SU-DHL-6 (cell line): ENCODE measurements at regions not wholly inside any gene's neighbourhood (a gene's known extent, or its start where the extent isn't known, plus 50 kb on each side); places are given as distances from the start of the nearest gene placed in this dataset.

Experiments used
- H2AFZ ChIP-seq: fragments of 200-600 bp; sonication (generic); 2 replicates; pipeline ENCODE4 v1.6.1; 2014; ENCODE audit warnings: low read depth, mild to moderate bottlenecking, moderate library complexity, mixed read lengths, antibody characterized with exemption, low read length; ENCODE audit not compliant: severe bottlenecking
- H3F3A ChIP-seq: fragments of 200-600 bp; shearing (Covaris generic); 2 replicates; pipeline ENCODE4 v1.6.0; 2016; ENCODE audit warnings: antibody characterized with exemption, mild to moderate bottlenecking; ENCODE audit not compliant: insufficient read depth
- H3K27ac ChIP-seq: fragments of 200-600 bp; sonication (generic); 2 replicates; pipeline ENCODE4 v1.5.1; 2016; ENCODE audit warnings: low read depth, mild to moderate bottlenecking, low read length, moderate library complexity, mixed read lengths
- H3K27me3 ChIP-seq: fragments of 200-600 bp; sonication (generic), shearing (Covaris generic); 2 replicates; pipeline ENCODE4 v1.6.0; 2014; ENCODE audit warnings: mild to moderate bottlenecking, low read length
- H3K36me3 ChIP-seq: fragments of 200-600 bp; sonication (generic); 2 replicates; pipeline ENCODE4 v1.6.1; 2014; ENCODE audit warnings: mild to moderate bottlenecking, low read length, mixed read lengths
- H3K4me2 ChIP-seq: fragments of 300-600, 200-600 bp; shearing (Covaris generic), sonication (generic); 2 replicates; pipeline ENCODE4 v1.6.0; 2014; ENCODE audit warnings: low read length, low read depth, mild to moderate bottlenecking; ENCODE audit not compliant: poor library complexity, severe bottlenecking
- H3K4me3 ChIP-seq: fragments of 200-600 bp; sonication (generic); 2 replicates; pipeline ENCODE4 v1.5.1; 2014; ENCODE audit warnings: antibody characterized with exemption, low read length, mild to moderate bottlenecking, mixed read lengths; ENCODE audit not compliant: insufficient read depth, poor library complexity, severe bottlenecking
- H3K79me2 ChIP-seq: fragments of 200-600 bp; sonication (generic); 2 replicates; pipeline ENCODE4 v1.6.1; 2014; ENCODE audit warnings: mild to moderate bottlenecking, low read length, moderate library complexity; ENCODE audit not compliant: insufficient read depth
- H3K9ac ChIP-seq: fragments of 200-600 bp; sonication (generic); 2 replicates; pipeline ENCODE4 v1.7.0; 2014; ENCODE audit warnings: mild to moderate bottlenecking, low read length
- H3K9me2 ChIP-seq: fragments of 200-600 bp; sonication (generic); replicated peaks from 2 replicates; pipeline ENCODE4 v1.6.1; 2014; ENCODE audit warnings: low read length; ENCODE audit not compliant: insufficient read depth
- H3K9me3 ChIP-seq: fragments of 200-600 bp; sonication (generic); 2 replicates; pipeline ENCODE4 v1.6.1; 2014; ENCODE audit warnings: low read length, mixed read lengths; ENCODE audit not compliant: insufficient read depth
- H4K20me1 ChIP-seq: fragments of 200-600 bp; sonication (generic); 2 replicates; pipeline ENCODE4 v1.6.1; 2014; ENCODE audit warnings: low read depth, mild to moderate bottlenecking, antibody characterized with exemption, low read length, moderate library complexity, mixed read lengths
- EZH2phosphoT487 ChIP-seq: fragments of 200-600 bp; sonication (generic), shearing (Covaris generic); conservative IDR thresholded peaks from 2 replicates; pipeline ENCODE4 v1.6.1; 2018; ENCODE audit warnings: mild to moderate bottlenecking, antibody characterized with exemption, low read length, moderate library complexity, mixed read lengths
- TF ChIP-seq, protein P1 (sequence below): fragments of 200-600 bp; sonication (generic); IDR thresholded peaks from one replicate; pipeline ENCODE4 v1.5.1; 2017; ENCODE audit warnings: antibody characterized with exemption, mild to moderate bottlenecking, low read length, moderate library complexity; ENCODE audit not compliant: insufficient read depth, poor library complexity, severe bottlenecking

DNA sequence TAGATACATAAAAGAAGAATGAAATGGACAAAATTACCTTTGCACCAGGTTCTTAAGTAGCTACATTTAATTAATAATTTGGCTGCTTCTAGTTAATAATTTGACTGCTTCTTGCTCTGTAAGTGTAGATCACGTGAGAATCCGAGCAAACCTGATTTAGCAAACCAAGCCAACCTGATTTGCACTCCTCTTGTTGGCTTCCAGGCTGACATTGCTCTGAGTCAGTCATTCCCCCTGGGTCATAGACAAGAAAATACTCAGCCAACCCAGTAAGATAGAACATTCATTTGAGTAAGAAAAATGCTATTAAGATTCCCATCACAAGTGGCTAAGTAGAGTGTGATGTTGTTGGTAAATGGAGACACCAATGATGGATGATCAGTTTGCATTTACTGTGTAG is 304.1 kb downstream of the C11orf87 start:
- no peak overlapping the region for H2AFZ ChIP-seq

DNA sequence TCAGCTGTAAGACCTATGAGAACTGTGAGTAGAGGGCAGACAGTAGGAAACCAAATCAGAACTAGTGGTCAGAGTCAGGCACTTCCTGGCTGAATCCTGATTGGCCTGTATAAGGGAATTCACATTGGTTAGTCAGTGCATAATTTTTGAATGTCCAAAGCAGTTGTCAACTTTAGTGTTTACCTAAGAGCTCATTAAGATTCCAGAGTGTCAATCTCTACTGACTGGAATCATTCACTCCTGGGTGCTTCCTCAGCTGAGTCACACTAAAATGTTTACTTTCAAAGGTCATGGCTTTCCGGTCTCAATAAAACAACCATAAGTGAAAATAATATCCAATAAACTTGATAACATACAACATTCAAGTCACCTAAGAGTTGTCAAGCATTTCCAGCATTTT is 306.1 kb downstream of the C11orf87 start:
- H3K79me2 ChIP-seq = no peaks in the 10 kb centered on the region
- H3K36me3 ChIP-seq = no peaks in the 10 kb centered on the region
- H3K4me3 ChIP-seq = no peak overlapping the region
- H3K27me3 ChIP-seq = no peaks in the 10 kb centered on the region
- H3K9me2 ChIP-seq = no peaks in the 10 kb centered on the region
- no peaks in the 10 kb centered on the region for H3K9me3 ChIP-seq
- H3K9ac ChIP-seq = no peak overlapping the region
- no peak overlapping the region for H3K27ac ChIP-seq
- no peak overlapping the region for H2AFZ ChIP-seq
- H3F3A ChIP-seq = no peaks in the 10 kb centered on the region
- no peak overlapping the region for H3K4me2 ChIP-seq
- no peaks in the 10 kb centered on the region for H4K20me1 ChIP-seq
- TF ChIP-seq, protein P1, sequence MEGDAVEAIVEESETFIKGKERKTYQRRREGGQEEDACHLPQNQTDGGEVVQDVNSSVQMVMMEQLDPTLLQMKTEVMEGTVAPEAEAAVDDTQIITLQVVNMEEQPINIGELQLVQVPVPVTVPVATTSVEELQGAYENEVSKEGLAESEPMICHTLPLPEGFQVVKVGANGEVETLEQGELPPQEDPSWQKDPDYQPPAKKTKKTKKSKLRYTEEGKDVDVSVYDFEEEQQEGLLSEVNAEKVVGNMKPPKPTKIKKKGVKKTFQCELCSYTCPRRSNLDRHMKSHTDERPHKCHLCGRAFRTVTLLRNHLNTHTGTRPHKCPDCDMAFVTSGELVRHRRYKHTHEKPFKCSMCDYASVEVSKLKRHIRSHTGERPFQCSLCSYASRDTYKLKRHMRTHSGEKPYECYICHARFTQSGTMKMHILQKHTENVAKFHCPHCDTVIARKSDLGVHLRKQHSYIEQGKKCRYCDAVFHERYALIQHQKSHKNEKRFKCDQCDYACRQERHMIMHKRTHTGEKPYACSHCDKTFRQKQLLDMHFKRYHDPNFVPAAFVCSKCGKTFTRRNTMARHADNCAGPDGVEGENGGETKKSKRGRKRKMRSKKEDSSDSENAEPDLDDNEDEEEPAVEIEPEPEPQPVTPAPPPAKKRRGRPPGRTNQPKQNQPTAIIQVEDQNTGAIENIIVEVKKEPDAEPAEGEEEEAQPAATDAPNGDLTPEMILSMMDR = no peak
- TF ChIP-seq EZH2phosphoT487 = no peak

More for the DNA sequence above, 304.1 kb downstream of the C11orf87 start:
- H3K27ac ChIP-seq = no peak overlapping the region
- H4K20me1 ChIP-seq = no peaks in the 10 kb centered on the region
- no peak overlapping the region for H3K4me3 ChIP-seq
- H3K79me2 ChIP-seq = no peaks in the 10 kb centered on the region
- H3K9me3 ChIP-seq = no peaks in the 10 kb centered on the region
- H3K9ac ChIP-seq = no peak overlapping the region
- H3K27me3 ChIP-seq = no peaks in the 10 kb centered on the region
- H3K4me2 ChIP-seq = no peak overlapping the region
- H3K36me3 ChIP-seq = no peaks in the 10 kb centered on the region
- H3F3A ChIP-seq = no peaks in the 10 kb centered on the region
- TF ChIP-seq, protein P1 = no peak
- TF ChIP-seq EZH2phosphoT487 = no peak
- no peaks in the 10 kb centered on the region for H3K9me2 ChIP-seq

DNA sequence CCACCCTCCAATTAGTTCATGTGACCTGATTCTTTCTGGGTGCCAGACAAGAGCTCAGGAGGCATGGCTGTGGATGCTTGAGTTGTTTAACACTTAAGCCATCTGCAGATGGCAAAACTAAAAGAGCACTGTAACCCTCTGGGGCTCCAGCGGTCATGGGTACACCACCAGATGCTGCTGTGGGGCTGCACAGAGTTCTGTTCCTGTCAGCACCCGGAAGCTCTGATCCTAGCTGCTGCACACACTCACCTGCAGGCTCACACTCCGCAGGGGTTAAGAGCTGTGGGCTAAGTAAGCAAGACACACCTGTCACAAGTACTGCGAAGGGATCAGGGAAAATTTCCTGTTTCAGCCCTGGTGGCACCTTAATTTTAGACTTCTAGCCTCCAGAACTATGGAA is 307.8 kb downstream of the C11orf87 start:
- Histone ChIP-seq H3K4me2 (no peak overlapping the region), H3K9ac (no peak overlapping the region), H3K4me3 (no peak overlapping the region), H3K9me3 (no peaks in the 10 kb centered on the region), H2AFZ (no peak overlapping the region), H3F3A (no peaks in the 10 kb centered on the region), H4K20me1 (no peaks in the 10 kb centered on the region), H3K36me3 (no peaks in the 10 kb centered on the region), H3K27ac (no peak overlapping the region), H3K9me2 (no peaks in the 10 kb centered on the region), H3K79me2 (no peaks in the 10 kb centered on the region), H3K27me3 (no peaks in the 10 kb centered on the region)
- no peak for TF ChIP-seq EZH2phosphoT487
- TF ChIP-seq, protein P1 = no peak

DNA sequence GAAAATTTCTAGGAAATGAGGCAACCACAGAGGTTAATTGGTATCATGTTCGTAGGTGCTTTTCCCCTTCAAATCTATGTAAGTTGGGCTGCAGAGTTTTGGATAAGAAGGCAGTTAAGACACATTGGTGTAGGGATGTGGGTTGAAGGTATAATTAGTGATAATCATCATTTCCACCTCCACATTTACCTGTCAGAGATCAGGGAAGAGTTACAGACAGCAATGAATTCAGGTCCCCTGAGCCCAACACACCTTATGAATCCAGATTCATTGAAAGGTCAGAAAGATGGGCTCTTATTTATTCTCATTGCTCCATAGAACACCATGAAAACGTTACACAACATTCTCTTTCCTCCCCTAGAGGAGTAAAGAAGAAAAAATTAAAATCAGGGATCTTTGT is 308.7 kb downstream of the C11orf87 start:
- H3K9me3 ChIP-seq = no peaks in the 10 kb centered on the region
- no peak overlapping the region for H3K27ac ChIP-seq
- no peak overlapping the region for H3K9ac ChIP-seq
- no peak overlapping the region for H2AFZ ChIP-seq
- H3K27me3 ChIP-seq = no peaks in the 10 kb centered on the region
- no peaks in the 10 kb centered on the region for H3K9me2 ChIP-seq
- H3F3A ChIP-seq = no peaks in the 10 kb centered on the region
- H4K20me1 ChIP-seq = no peaks in the 10 kb centered on the region
- no peaks in the 10 kb centered on the region for H3K36me3 ChIP-seq
- no peak for TF ChIP-seq EZH2phosphoT487
- no peak overlapping the region for H3K4me2 ChIP-seq
- H3K79me2 ChIP-seq = no peaks in the 10 kb centered on the region
- H3K4me3 ChIP-seq = no peak overlapping the region
